ENCODE measurements at regions not wholly inside any gene's neighbourhood (a gene's known extent, or its start where the extent isn't known, plus 50 kb on each side); places are given as distances from the start of the nearest gene placed in this dataset.
"Not testable (repeated sequence)": the region's sequence is repeated elsewhere in the genome, so short reads cannot be mapped to it uniquely, and the experiment has no call there.

GRCh38 chr1:90291431-90292216 lies 296.7 kb downstream of the ZNF326 start:
- no peak for TF ChIP-seq CTCF (IDR thresholded peaks at IDR 0.05; ENCODE audit: insufficient read depth, low read depth, low read length, missing control alignments)
- H3K4me3 ChIP-seq (ENCODE audit: low read length) = no peak overlapping the region
- DNase-seq (ENCODE audit: low read depth) = no peak

- no peak for DNase-seq (ENCODE audit: low read depth)
- H3K4me3 ChIP-seq (ENCODE audit: low read length) = no peak overlapping the region
- no peak for TF ChIP-seq CTCF (IDR thresholded peaks at IDR 0.05; ENCODE audit: insufficient read depth, low read depth, low read length, missing control alignments)
These were observed 287.9 kb downstream of the ZNF326 start for GRCh38 chr1:90282811-90283210.

- not testable (repeated sequence) for H3K4me3 ChIP-seq (ENCODE audit: low read length)
- peak; percentile 1 for DNase-seq (ENCODE audit: low read depth)
These were observed 287.0 kb downstream of the ZNF326 start for GRCh38 chr1:90281886-90282285.

GRCh38 chr1:90277270-90277669 lies 282.4 kb downstream of the ZNF326 start:
- no peak for DNase-seq (ENCODE audit: low read depth)
- no peak overlapping the region for H3K4me3 ChIP-seq (ENCODE audit: low read length)
- no peak for TF ChIP-seq CTCF (IDR thresholded peaks at IDR 0.05; ENCODE audit: insufficient read depth, low read depth, low read length, missing control alignments)

- no peak for TF ChIP-seq CTCF (IDR thresholded peaks at IDR 0.05; ENCODE audit: insufficient read depth, low read depth, low read length, missing control alignments)
- H3K4me3 ChIP-seq (ENCODE audit: low read length) = no peak overlapping the region
- no peak for DNase-seq (ENCODE audit: low read depth)
These were observed 279.5 kb downstream of the ZNF326 start for GRCh38 chr1:90274376-90274775.

GRCh38 chr1:90273241-90273774 lies 278.4 kb downstream of the ZNF326 start:
- no peak overlapping the region for H3K4me3 ChIP-seq (ENCODE audit: low read length)
- DNase-seq (ENCODE audit: low read depth) = no peak
- no peak for TF ChIP-seq CTCF (IDR thresholded peaks at IDR 0.05; ENCODE audit: insufficient read depth, low read depth, low read length, missing control alignments)

- no peak for DNase-seq (ENCODE audit: low read depth)
- no peak overlapping the region for H3K4me3 ChIP-seq (ENCODE audit: low read length)
- TF ChIP-seq CTCF (IDR thresholded peaks at IDR 0.05; ENCODE audit: insufficient read depth, low read depth, low read length, missing control alignments) = no peak
These were observed 267.9 kb downstream of the ZNF326 start for GRCh38 chr1:90262791-90263190.

All from epithelial cell of esophagus (primary cell).